Breast epithelium (tissue), 3 donors: ENCODE measurements at regions not wholly inside any gene's neighbourhood (a gene's known extent, or its start where the extent isn't known, plus 50 kb on each side); places are given as distances from the start of the nearest gene placed in this dataset.

Experiments
- POLR2AphosphoS5 ChIP-seq, 3 donors: sonication (generic); formaldehyde crosslinking; IDR thresholded peaks; one replicate each; pipeline ENCODE4 v1.6.1; 2017; ENCODE audit warnings: antibody characterized with exemption in 3 of 3
- TF ChIP-seq, protein P1 (sequence below), 3 donors: fragments of 450-650 bp; IDR thresholded peaks; one replicate each; pipeline ENCODE4 v1.5.1; 2016 to 2017; ENCODE audit warnings: antibody characterized with exemption in 3 of 3, mild to moderate bottlenecking in 3 of 3, moderate library complexity in 3 of 3

DNA sequence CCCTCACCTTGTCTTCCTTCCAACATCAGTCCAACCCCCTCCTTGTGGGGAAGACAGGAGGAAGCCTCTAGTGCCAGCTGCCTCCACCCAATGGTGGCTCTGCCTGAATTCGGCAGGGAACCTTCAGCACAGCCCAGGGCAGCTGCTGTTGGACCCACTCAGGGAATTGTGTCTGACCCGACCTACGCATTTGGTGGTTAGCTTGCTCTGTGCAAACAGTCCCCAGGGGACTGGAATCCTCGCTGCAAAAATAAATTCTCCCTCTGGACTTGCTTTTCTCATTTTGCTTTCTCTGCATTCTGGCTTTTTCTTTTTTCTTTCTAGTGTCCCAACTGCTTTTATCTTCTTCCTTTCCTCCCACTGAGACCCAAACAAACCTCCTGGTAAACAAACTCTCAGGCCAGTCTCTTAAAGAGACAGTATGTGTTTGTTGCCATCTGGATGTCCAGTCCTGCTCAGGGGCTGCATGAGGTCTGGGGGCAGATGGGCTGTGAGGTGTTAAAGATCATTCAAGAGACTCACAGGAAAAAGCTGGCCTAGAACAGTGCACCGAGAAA, 137.7 kb upstream of the HAAO start:
- TF ChIP-seq, protein P1, sequence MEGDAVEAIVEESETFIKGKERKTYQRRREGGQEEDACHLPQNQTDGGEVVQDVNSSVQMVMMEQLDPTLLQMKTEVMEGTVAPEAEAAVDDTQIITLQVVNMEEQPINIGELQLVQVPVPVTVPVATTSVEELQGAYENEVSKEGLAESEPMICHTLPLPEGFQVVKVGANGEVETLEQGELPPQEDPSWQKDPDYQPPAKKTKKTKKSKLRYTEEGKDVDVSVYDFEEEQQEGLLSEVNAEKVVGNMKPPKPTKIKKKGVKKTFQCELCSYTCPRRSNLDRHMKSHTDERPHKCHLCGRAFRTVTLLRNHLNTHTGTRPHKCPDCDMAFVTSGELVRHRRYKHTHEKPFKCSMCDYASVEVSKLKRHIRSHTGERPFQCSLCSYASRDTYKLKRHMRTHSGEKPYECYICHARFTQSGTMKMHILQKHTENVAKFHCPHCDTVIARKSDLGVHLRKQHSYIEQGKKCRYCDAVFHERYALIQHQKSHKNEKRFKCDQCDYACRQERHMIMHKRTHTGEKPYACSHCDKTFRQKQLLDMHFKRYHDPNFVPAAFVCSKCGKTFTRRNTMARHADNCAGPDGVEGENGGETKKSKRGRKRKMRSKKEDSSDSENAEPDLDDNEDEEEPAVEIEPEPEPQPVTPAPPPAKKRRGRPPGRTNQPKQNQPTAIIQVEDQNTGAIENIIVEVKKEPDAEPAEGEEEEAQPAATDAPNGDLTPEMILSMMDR (IDR thresholded peaks at IDR 0.05): no peak
- no peak for TF ChIP-seq POLR2AphosphoS5 (IDR thresholded peaks at IDR 0.05)
